NCI-H510A treated with DMSO at 0.1 percent for 48 hours (cell line): ENCODE measurements at regions not wholly inside any gene's neighbourhood (a gene's known extent, or its start where the extent isn't known, plus 50 kb on each side); places are given as distances from the start of the nearest gene placed in this dataset.
A peak's percentile ranks its signal among the peaks of the same experiment; 100 is the strongest.

Experiments used
- DNase-seq: peaks from one replicate; lab custom pipeline; 2025; lab: John Stamatoyannopoulos, UW

GRCh38 chr9:118059484-118060278, 355.5 kb downstream of the TLR4 start:
- DNase-seq, result no peak

- no peak for DNase-seq
These were observed 379.0 kb downstream of the TLR4 start for GRCh38 chr9:118083161-118083560.

GRCh38 chr9:118088090-118088489, 383.9 kb downstream of the TLR4 start:
- no peak for DNase-seq

- no peak for DNase-seq
These were observed 387.0 kb downstream of the TLR4 start for GRCh38 chr9:118091226-118091625.

GRCh38 chr9:118091711-118092500, 387.7 kb downstream of the TLR4 start:
- no peak for DNase-seq

- DNase-seq, result no peak
These were observed 390.2 kb downstream of the TLR4 start for GRCh38 chr9:118094387-118094786.

- DNase-seq, result no peak
These were observed 396.6 kb downstream of the TLR4 start for GRCh38 chr9:118100529-118101419.

GRCh38 chr9:118104363-118104762, 400.2 kb downstream of the TLR4 start:
- no peak for DNase-seq

GRCh38 chr9:118108971-118109370, 404.8 kb downstream of the TLR4 start:
- no peak for DNase-seq

GRCh38 chr9:118109542-118109941, 405.3 kb downstream of the TLR4 start:
- no peak for DNase-seq

- DNase-seq, result no peak
These were observed 417.2 kb downstream of the TLR4 start for GRCh38 chr9:118121361-118121760.

- DNase-seq, result no peak
These were observed 424.1 kb downstream of the TLR4 start for GRCh38 chr9:118128313-118128712.

GRCh38 chr9:118129541-118129940, 425.3 kb downstream of the TLR4 start:
- DNase-seq, result no peak

GRCh38 chr9:118148990-118149389, 444.8 kb downstream of the TLR4 start:
- no peak for DNase-seq

GRCh38 chr9:118156846-118157245, 452.6 kb downstream of the TLR4 start:
- no peak for DNase-seq

- DNase-seq, result no peak
These were observed 458.5 kb downstream of the TLR4 start for GRCh38 chr9:118162716-118163115.

- DNase-seq, result no peak
These were observed 459.5 kb downstream of the TLR4 start for GRCh38 chr9:118163751-118164150.

- no peak for DNase-seq
These were observed 461.2 kb downstream of the TLR4 start for GRCh38 chr9:118165451-118165850.

GRCh38 chr9:118170032-118170955, 466.1 kb downstream of the TLR4 start:
- DNase-seq, result peak; percentile 65

- no peak for DNase-seq
These were observed 473.0 kb downstream of the TLR4 start for GRCh38 chr9:118177241-118177640.

- DNase-seq, result no peak
These were observed 479.4 kb downstream of the TLR4 start for GRCh38 chr9:118183576-118183975.
